Mesothelial cell of epicardium (in vitro differentiated cells): ENCODE measurements at regions not wholly inside any gene's neighbourhood (a gene's known extent, or its start where the extent isn't known, plus 50 kb on each side); places are given as distances from the start of the nearest gene placed in this dataset.

Source experiments
- DNase-seq, 2 experiments: peaks; one replicate each; pipeline ENCODE4 v3.0.0; 2021; ENCODE audit warnings: low spot score in 2 of 2; ENCODE audit not compliant: unreplicated experiment in 2 of 2
- H3K27ac Mint-ChIP-seq: 2 replicates; pipeline ENCODE4 v1.8.0; 2021; ENCODE audit warnings: mixed read lengths
- H3K27me3 Mint-ChIP-seq: 2 replicates; pipeline ENCODE4 v1.8.0; 2021; ENCODE audit warnings: low read depth, mixed read lengths
- H3K36me3 Mint-ChIP-seq: 2 replicates; pipeline ENCODE4 v1.8.0; 2021; ENCODE audit warnings: mixed read lengths
- H3K4me1 Mint-ChIP-seq: 2 replicates; pipeline ENCODE4 v1.8.0; 2021; ENCODE audit warnings: mixed read lengths
- H3K4me3 Mint-ChIP-seq: 2 replicates; pipeline ENCODE4 v1.8.0; 2021; ENCODE audit warnings: mild to moderate bottlenecking, moderate library complexity, mixed read lengths
- H3K9me3 Mint-ChIP-seq: 2 replicates; pipeline ENCODE4 v1.8.0; 2021; ENCODE audit warnings: mixed read lengths
- TF ChIP-seq, protein P1 (sequence below): fragments of 200-600 bp; sonication (generic); IDR thresholded peaks from one replicate; pipeline ENCODE4 v1.5.0; 2021; ENCODE audit warnings: antibody characterized with exemption; ENCODE audit not compliant: unreplicated experiment

DNA sequence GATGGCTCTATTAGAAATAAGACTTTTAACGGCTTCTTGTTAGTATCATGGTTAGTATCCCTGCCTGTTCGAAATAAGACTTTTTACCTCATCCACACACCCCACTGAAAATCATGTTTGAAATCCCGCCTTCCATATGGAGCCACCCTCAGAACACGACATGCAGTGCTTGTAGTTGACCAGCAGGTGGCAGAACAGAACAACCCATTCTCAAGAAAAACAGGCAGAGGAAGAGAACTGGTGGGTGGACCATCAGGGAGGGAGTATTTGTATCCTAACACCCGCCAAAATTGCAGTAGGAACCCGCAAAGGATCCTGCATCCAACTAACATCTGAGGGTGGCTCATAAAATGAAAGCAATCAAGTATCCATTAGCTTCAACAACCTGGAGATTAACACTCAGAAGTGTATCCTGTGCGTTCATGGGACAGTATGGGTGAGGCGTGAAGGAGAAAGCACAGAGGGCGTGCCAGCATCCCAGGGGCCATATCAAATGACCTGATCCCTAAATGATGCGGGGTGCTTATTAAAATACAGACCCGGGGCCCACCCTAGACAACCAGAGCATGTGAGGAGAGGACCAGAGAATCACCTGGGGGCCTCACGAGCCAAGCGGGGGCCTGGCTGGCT lies 89.6 kb upstream of the NHSL1 start:
- peaks cover 22% of the 10 kb centered on the region for H3K4me1 Mint-ChIP-seq
- DNase-seq, result peak in 1 of 2 experiments; percentile 62
- no peak overlapping the region for H3K4me3 Mint-ChIP-seq
- TF ChIP-seq, protein P1, sequence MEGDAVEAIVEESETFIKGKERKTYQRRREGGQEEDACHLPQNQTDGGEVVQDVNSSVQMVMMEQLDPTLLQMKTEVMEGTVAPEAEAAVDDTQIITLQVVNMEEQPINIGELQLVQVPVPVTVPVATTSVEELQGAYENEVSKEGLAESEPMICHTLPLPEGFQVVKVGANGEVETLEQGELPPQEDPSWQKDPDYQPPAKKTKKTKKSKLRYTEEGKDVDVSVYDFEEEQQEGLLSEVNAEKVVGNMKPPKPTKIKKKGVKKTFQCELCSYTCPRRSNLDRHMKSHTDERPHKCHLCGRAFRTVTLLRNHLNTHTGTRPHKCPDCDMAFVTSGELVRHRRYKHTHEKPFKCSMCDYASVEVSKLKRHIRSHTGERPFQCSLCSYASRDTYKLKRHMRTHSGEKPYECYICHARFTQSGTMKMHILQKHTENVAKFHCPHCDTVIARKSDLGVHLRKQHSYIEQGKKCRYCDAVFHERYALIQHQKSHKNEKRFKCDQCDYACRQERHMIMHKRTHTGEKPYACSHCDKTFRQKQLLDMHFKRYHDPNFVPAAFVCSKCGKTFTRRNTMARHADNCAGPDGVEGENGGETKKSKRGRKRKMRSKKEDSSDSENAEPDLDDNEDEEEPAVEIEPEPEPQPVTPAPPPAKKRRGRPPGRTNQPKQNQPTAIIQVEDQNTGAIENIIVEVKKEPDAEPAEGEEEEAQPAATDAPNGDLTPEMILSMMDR, result peak; percentile 95
- H3K27ac Mint-ChIP-seq, result no peak overlapping the region
- no peaks in the 10 kb centered on the region for H3K9me3 Mint-ChIP-seq
- no peaks in the 10 kb centered on the region for H3K36me3 Mint-ChIP-seq
- H3K27me3 Mint-ChIP-seq, result no peaks in the 10 kb centered on the region

DNA sequence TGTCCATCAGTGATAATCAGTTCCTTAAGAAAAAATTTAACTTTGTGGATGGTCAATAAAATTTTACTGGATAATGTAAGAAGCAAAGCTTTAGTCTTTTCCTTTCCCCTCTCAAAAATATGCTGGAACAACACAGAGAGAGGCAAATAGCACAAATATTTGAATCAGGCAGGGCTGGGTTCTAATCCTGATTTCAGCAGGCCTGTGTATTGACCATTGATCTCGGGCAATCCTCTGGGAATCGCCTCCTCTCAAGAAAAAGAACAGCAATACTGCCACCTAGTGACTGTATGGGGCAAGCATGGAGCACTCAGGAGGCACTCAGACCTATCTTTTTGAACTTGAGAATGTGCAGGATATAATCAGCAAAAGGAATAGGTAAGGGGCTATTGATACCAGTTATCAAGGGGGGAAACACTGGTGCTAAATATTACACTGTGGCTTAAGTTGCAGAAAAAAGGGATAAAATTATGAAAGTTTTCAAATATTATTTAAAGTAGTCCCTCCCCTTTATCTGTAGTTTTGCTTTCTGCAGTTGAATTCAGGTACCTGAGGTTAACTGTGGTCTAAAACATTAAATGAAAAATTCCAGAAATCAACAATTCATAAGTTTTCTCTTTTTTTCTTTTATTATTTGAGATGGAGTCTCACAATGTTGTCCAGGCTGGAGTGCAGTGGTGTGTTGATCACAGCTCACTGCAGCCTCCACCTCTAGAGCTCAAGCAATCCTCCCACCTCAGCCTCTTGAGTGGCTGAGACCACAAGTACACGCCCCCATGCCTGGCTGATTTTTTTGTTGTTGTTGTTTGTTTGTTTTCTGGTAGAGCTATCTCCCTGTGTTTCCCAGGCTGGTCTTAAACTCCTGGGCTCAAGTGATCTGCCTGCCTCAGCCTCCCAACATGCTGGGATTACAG lies 91.8 kb upstream of the NHSL1 start:
- TF ChIP-seq, protein P1, result peak; percentile 77
- Mint-ChIP-seq H3K9me3 (no peaks in the 10 kb centered on the region), H3K4me1 (peaks cover 27% of the 10 kb centered on the region), H3K36me3 (no peaks in the 10 kb centered on the region), H3K4me3 (no peak overlapping the region), H3K27me3 (no peaks in the 10 kb centered on the region), H3K27ac (no peak overlapping the region)
- DNase-seq, result peak in 1 of 2 experiments; percentile 58

DNA sequence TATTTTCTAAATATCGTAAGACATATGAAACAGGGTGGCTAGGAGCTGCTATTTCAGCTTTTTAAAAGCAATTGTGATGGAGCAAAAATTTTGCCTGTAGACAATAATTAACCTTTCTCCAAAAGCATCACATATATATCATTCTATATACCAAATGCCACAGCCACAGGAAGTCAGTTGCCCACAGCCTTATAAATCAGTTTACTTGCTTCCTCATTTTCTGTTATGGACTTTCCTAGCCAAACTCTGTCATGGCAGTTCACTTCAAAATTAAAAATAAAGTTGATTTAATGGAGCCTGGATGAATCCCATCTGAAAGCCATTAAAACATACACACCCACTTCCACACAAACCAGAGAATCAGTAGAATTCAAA lies 93.4 kb upstream of the NHSL1 start:
- peaks cover 27% of the 10 kb centered on the region for H3K4me1 Mint-ChIP-seq
- H3K36me3 Mint-ChIP-seq, result no peaks in the 10 kb centered on the region
- peak overlapping the region; percentile 83 for H3K27ac Mint-ChIP-seq
- TF ChIP-seq, protein P1, result no peak
- no peaks in the 10 kb centered on the region for H3K9me3 Mint-ChIP-seq
- no peak overlapping the region for H3K4me3 Mint-ChIP-seq
- no peak for DNase-seq
- H3K27me3 Mint-ChIP-seq, result no peaks in the 10 kb centered on the region

DNA sequence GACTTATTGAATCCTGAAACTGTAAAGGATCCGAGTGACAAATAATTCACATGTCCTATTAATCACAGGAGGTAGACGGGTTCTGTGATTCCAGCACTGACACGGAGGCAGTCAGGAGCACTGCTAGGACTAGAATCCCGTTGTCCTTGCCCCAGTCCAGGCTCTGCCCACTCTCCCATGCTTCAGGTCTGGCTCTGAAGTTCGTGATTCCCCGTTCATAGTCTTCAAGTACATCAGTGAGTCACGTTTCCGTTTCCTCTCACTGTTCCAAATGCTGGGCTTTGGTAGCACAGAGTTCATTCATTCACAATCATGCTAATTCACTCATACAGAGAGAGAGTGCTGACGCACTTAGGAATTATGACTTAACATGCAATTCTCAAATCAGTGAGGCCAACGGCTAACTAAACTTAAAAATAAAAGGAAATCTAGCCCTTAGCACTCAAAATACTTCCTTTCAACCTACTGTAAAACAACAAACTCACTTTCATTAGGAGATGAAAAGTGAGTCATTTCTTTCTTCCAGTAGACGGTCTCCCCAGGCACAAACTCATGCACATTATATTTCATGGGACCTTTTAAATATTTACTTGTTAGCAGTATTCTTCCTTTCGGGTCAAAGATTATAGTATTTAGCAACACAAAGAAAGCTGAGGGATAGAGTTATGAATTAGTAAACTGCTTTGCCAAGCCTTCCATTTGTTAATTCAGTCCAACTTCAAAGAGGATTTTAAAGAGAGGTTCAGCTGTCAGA lies 94.0 kb upstream of the NHSL1 start:
- Mint-ChIP-seq H3K9me3 (no peaks in the 10 kb centered on the region), H3K27me3 (no peaks in the 10 kb centered on the region), H3K4me1 (peaks cover 27% of the 10 kb centered on the region), H3K36me3 (no peaks in the 10 kb centered on the region), H3K27ac (peak overlapping the region; percentile 83), H3K4me3 (peak overlapping the region; percentile 6)
- TF ChIP-seq, protein P1, result no peak
- no peak for DNase-seq

DNA sequence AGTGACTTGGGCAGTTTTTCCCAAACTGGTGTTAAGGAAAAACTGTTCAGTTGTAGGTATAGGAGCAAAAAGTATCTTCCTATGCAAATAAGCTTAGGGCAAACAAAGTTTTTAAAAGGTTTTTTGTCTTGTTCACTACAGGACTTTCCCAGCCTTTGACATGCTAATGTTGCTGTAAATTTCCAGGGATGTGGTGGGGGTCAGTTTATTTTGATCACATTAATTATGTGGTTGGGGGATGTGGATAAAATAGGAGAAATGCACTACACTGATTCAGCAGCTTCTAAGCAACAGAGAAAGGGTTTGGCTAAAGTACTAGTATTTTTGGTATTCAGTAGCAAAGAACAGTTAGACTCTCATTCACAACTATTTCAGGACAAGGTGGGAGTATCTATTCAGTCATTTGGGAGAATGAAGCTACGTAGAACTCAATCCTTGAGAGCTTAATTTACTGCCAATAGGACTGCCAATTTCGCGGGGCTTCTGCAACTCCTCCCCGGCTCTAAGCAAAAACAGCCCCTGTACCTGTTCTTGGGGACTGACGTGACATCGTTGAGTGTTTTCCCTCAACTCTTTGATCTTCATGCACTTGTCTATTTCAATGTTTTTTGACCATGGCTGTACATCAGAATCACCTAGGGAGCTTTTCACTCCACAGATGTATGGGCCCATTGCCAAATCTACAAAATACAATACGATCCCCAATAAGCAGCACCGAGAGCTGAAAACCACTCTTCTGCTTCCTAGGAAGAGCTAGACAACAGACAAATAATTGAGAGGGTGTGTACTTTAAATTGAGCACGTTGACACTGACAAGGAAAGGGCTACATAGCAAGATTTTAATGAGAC lies 94.8 kb upstream of the NHSL1 start:
- TF ChIP-seq, protein P1, result no peak
- Mint-ChIP-seq H3K9me3 (no peaks in the 10 kb centered on the region), H3K27me3 (no peaks in the 10 kb centered on the region), H3K27ac (peak overlapping the region; percentile 83), H3K4me1 (peaks cover 23% of the 10 kb centered on the region), H3K4me3 (no peak overlapping the region), H3K36me3 (no peaks in the 10 kb centered on the region)
- DNase-seq, result no peak
